ENCODE measurements at regions not wholly inside any gene's neighbourhood (a gene's known extent, or its start where the extent isn't known, plus 50 kb on each side); places are given as distances from the start of the nearest gene placed in this dataset.

GRCh38 chr5:111997711-111998110 is 240.7 kb upstream of the NREP start:
- no peaks in the 10 kb centered on the region for H3K27me3 ChIP-seq (ENCODE audit: control insufficient read depth, insufficient read depth, low read length)
- no peak overlapping the region for H3K9ac ChIP-seq

DNA sequence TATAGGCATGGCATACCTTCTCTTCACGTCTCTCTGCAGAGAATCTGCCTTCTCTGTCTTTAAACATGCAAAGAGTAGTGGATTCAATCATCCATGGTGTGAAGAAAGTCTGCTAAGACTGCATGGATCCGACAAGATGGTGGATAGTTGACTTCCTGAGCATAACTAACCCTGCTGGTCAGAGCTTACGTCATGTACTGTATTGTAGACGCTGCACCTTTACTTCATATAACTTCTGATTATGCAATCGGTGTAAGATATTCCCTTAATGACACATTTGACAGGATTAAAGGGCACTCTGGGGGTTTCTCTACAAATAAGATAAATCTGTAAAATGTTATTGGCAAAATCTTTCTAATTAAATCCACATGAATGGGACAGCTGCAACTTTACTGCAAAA is 240.3 kb upstream of the NREP start:
- H3K79me2 ChIP-seq, result no peaks in the 10 kb centered on the region
- H3K36me3 ChIP-seq (ENCODE audit: control insufficient read depth, insufficient read depth, low read length), result no peaks in the 10 kb centered on the region
- no peak overlapping the region for H3K9ac ChIP-seq
- no peaks in the 10 kb centered on the region for H3K9me3 ChIP-seq (ENCODE audit: control insufficient read depth, low read length)
- no peak overlapping the region for H3K4me3 ChIP-seq (ENCODE audit: low read depth, low read length)
- H3K4me2 ChIP-seq (ENCODE audit: low read length), result no peak overlapping the region
- H3K27ac ChIP-seq, result no peak overlapping the region
- no peaks in the 10 kb centered on the region for H3K4me1 ChIP-seq
- no peak overlapping the region for H2AFZ ChIP-seq
- no peaks in the 10 kb centered on the region for H3K27me3 ChIP-seq (ENCODE audit: control insufficient read depth, insufficient read depth, low read length)
- no peak for TF ChIP-seq CTCF (IDR thresholded peaks at IDR 0.05)

More at GRCh38 chr5:111997711-111998110, 240.7 kb upstream of the NREP start:
- no peak overlapping the region for H3K27ac ChIP-seq
- no peaks in the 10 kb centered on the region for H3K79me2 ChIP-seq
- H3K4me1 ChIP-seq, result no peaks in the 10 kb centered on the region
- no peak overlapping the region for H2AFZ ChIP-seq
- H3K36me3 ChIP-seq (ENCODE audit: control insufficient read depth, insufficient read depth, low read length), result no peaks in the 10 kb centered on the region
- no peak overlapping the region for H3K4me3 ChIP-seq (ENCODE audit: low read depth, low read length)
- H3K4me2 ChIP-seq (ENCODE audit: low read length), result no peak overlapping the region
- no peaks in the 10 kb centered on the region for H3K9me3 ChIP-seq (ENCODE audit: control insufficient read depth, low read length)
- TF ChIP-seq CTCF (IDR thresholded peaks at IDR 0.05), result no peak

DNA sequence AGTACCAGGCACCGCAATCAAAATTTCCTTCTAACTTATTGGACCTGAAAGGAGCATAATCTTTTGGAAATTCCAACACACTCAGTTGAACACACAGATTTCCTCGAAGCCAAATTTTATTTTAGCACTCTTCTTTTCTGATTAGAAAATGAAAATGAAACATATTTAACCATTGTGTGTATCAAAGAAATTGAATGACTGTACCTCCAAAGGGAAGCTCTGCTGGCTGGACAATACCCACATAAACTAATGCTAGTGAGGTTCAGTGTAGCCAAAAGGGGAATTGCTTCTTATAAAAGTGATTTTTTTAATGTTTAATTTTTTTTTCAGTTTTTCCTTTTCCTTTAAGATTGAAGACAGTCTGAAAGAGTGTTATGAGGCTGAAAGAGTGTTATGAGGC is 239.6 kb upstream of the NREP start:
- no peaks in the 10 kb centered on the region for H3K9me3 ChIP-seq (ENCODE audit: control insufficient read depth, low read length)
- H3K4me1 ChIP-seq, result no peaks in the 10 kb centered on the region
- no peak overlapping the region for H2AFZ ChIP-seq
- no peak overlapping the region for H3K27ac ChIP-seq
- H3K4me3 ChIP-seq (ENCODE audit: low read depth, low read length), result no peak overlapping the region
- H3K9ac ChIP-seq, result no peak overlapping the region
- H3K4me2 ChIP-seq (ENCODE audit: low read length), result no peak overlapping the region
- no peaks in the 10 kb centered on the region for H3K36me3 ChIP-seq (ENCODE audit: control insufficient read depth, insufficient read depth, low read length)
- no peak for TF ChIP-seq CTCF (IDR thresholded peaks at IDR 0.05)
- H3K79me2 ChIP-seq, result no peaks in the 10 kb centered on the region
- H3K27me3 ChIP-seq (ENCODE audit: control insufficient read depth, insufficient read depth, low read length), result no peaks in the 10 kb centered on the region

DNA sequence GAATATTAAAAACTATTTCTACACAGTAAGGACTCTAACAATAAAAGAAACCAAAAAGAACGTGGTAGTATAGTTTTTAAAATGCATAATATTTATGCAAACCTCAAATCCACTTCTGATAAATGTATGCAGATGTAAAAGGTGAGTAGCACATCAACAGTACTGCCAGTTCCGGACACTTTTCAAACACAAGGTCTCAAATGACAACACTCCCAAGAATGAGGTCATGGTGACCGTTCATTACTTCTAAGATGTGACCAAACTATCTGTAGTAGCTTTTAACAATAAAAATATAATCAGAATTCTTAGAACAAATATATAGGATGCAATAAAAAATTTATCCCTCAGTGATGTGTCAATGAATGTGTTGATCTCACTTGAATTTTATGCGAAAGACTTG is 238.7 kb upstream of the NREP start:
- Histone ChIP-seq H3K4me3 (ENCODE audit: low read depth, low read length) (no peak overlapping the region), H3K4me1 (no peaks in the 10 kb centered on the region), H3K27ac (no peak overlapping the region), H3K4me2 (ENCODE audit: low read length) (no peak overlapping the region), H3K36me3 (ENCODE audit: control insufficient read depth, insufficient read depth, low read length) (no peaks in the 10 kb centered on the region), H2AFZ (no peak overlapping the region), H3K79me2 (no peaks in the 10 kb centered on the region), H3K27me3 (ENCODE audit: control insufficient read depth, insufficient read depth, low read length) (no peaks in the 10 kb centered on the region), H3K9me3 (ENCODE audit: control insufficient read depth, low read length) (no peaks in the 10 kb centered on the region), H3K9ac (no peak overlapping the region)
- TF ChIP-seq CTCF (IDR thresholded peaks at IDR 0.05), result no peak

- TF ChIP-seq CTCF (IDR thresholded peaks at IDR 0.05), result no peak
- Histone ChIP-seq H3K27ac (no peak overlapping the region), H3K4me2 (ENCODE audit: low read length) (no peak overlapping the region), H2AFZ (no peak overlapping the region), H3K4me1 (no peaks in the 10 kb centered on the region), H3K9ac (no peak overlapping the region), H3K36me3 (ENCODE audit: control insufficient read depth, insufficient read depth, low read length) (no peaks in the 10 kb centered on the region), H3K79me2 (no peaks in the 10 kb centered on the region), H3K9me3 (ENCODE audit: control insufficient read depth, low read length) (no peaks in the 10 kb centered on the region), H3K27me3 (ENCODE audit: control insufficient read depth, insufficient read depth, low read length) (no peaks in the 10 kb centered on the region), H3K4me3 (ENCODE audit: low read depth, low read length) (no peak overlapping the region)
These were observed 236.2 kb upstream of the NREP start for GRCh38 chr5:111993242-111993641.

All from parathyroid adenoma (tissue), 2 donors.